NCI-H2196 (cell line): ENCODE measurements at regions not wholly inside any gene's neighbourhood (a gene's known extent, or its start where the extent isn't known, plus 50 kb on each side); places are given as distances from the start of the nearest gene placed in this dataset.

Experiments
- DNase-seq: peaks from one replicate; lab custom pipeline; 2025; ENCODE audit not compliant: unreplicated experiment; lab: John Stamatoyannopoulos, UW

DNA sequence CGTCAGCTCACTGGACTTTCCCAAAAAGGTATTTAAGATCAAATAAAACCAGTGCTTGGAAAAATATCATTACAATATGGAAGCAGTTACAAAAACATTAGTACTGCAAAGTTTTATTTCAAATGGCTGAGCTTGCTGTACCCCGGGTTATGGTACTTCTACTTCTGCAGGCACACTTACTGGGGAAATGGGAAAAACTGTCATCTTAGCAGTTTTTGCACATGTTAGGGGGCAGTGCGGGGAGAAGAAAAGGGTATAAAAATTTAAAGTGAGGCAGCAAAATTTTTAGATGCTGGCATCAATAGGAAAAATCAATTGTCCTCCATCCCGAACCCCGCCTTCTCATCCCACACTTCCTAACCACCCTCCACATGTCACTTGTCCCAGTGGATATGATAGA lies 133.4 kb downstream of the ATG4C start:
- DNase-seq = no peak

DNA sequence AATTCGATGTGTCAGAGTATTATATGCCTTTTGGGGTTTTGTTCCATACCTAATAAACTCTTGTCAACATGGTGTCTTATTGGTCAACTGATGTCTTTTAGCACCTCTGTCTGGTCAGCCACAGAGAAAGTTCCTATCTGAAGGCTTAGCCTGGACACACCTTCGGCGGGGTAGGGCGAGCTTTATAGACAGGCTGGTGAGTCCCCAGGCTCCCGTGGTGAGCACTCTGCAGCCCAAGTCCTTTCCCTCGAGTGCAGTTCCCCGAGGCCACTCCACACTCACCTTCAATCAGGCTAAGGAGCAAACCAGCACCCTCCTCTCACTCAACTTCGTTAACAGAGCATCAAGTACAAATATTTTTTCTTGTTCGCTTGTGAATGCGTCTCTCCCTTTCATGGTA lies 133.9 kb downstream of the ATG4C start:
- DNase-seq = no peak

DNA sequence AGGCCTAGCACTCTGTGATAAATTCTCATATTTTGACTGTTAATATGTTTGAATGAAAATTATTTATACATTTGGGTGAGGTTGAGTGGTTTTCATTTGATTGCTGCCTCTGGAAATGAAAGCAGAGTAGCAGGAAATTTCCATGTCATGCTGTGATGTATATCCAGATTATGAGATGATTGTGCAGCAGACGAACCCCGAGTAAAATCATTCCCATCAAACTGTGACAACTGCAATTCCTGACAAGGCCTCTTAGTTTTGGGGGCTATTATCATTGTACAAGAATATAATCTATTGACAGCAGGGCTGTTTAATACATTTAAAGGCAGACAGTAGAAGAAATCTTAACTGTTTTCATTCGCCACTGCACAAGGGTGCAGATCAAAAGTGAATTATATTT lies 134.8 kb downstream of the ATG4C start:
- no peak for DNase-seq

DNA sequence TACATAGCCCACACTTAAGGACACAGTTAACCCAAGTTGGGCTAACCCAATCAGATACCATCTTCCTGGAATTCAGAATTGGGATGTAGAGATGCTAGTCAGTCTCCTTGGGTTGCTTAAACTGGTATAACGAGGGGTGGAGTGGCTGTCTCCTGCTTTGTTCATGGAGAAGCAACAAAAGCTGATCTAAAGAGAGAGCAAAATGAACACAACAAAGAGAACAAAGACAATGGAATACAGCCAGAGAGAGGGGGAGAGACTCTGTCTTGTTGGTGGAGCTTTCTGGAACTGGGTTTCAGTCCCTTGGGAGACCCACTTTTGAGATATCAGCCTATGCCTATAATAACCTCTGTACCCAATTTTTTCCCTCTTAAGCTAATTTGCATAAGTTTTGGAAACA lies 138.1 kb downstream of the ATG4C start:
- DNase-seq = no peak

DNA sequence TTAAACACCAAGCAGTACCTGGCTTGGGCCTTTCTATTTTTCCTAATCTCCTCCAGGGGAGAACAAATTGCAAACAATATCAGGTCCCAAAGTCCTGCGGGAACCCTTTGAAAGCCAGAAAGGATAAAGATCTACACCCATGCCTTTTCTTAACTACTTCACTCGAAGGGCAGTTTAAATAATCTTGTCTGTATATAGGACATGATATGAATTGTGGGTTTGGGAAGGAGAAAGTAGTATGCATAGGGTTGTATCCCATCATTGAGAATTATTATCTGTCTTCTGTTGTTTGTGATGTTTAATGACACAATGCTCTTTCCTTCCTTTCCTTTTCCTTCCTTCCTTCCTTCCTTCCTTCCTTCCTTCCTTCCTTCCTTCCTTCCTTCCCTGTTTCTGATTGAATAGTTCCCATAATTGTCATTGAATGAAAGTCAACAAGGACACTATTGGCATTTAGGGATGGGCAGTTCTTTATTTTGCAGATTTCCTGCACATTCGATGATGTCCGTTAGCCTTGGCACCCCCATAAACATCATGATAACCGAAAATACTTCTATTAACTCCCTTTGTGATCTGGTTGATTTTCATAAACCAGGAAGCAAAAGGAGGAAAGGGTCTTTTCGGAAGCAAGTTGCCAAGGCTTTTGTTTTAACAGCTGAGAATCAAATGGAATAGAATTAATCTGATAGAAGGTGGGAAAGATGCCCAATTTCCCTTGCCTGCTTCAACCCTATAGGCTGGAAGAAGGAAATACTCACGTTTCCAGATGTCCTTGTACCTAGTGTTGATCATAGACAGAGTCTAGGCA lies 141.3 kb downstream of the ATG4C start:
- no peak for DNase-seq

DNA sequence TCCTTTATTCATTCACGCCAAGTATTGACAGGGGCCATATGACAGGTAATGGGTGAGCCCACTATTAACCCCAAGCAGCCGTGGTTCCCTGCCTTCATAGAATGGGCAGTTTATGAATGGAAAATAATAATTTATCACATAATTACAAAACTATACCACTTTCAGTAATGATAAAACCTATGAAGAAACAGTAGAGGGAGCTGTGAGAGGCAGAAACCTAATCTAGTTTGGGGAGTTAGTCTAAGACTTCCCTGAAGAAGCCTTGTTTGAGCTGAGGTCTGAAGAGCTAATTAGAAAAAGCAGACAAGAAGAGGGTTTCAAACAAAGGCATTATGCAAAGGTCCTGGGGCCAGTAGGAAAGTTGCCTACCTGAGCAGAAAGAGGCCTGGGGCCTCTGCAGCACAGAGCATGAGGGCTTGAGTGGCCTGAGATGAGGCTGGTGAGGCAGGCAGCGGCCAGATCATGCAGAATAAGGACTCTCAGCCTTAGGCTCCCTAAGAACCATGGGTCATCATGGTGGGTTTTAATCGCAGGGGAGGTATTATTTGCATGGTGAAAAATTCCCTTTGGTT lies 142.8 kb downstream of the ATG4C start:
- no peak for DNase-seq

DNA sequence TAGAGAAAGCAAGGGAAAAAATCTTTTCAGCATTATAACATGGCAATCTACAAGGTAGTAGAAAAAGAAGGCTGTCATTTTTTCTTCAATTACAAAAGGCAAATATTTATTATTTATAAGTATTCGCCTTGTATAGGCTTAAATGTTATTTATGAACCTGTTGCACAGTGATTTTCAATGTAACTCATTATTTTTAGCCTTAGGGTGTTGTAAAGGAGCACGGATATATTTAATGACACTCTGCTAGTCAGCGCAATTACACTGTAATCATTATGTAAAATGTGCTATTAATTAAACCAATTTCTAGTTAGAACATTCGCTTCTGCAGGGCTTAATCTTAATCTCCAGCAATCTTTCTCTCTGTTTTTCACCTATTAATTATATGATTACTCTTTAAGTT lies 145.0 kb downstream of the ATG4C start:
- DNase-seq = no peak

DNA sequence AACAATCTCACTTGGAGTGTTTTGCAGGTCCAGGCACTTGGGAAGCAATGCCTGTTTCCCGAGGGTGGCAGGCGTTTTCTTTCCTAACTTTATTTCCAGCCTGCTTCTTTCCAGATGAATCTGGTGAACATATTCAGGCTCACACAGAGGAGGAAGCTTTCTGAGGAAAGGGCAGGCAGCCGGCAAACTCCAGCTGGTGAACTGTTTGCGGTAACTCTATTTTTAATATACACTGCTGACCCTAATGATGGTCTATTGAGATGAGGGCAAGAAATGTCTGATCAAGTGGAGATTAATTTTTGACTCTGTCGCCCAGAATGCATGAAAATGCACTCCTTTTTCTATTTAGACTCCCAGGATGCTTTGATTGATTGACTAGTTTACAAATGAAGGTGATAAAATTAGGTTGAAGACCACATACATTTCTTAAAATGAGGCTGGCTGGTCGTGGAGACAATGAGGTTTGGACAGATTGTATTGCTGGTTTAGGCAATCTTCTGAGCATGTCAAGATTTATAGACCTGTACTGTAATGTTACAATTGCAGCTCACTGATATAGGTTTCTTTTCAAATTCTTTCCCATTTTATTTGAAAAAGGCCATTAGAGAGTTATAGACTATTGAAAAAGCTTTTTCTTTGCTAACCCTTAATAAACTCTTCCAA lies 153.8 kb downstream of the ATG4C start:
- no peak for DNase-seq

DNA sequence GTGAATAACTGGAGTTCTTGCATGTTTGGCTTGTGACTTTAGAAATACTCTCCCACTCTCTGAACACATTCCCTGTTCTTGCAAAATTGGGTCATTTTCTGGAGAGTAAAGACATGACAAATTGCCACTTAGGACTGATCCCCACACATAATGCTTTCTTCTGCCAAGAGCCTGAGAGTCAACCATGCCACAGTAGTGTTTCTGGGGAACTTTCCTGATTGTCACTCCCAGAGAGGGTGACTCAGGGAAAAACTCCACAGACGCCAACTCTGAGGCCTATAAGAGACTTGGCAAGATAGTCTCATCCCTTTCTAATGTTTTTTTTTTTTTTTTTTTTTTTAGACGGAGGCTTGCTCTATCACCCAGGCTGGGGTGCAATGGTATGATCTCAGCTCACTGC lies 157.8 kb downstream of the ATG4C start:
- DNase-seq = no peak

DNA sequence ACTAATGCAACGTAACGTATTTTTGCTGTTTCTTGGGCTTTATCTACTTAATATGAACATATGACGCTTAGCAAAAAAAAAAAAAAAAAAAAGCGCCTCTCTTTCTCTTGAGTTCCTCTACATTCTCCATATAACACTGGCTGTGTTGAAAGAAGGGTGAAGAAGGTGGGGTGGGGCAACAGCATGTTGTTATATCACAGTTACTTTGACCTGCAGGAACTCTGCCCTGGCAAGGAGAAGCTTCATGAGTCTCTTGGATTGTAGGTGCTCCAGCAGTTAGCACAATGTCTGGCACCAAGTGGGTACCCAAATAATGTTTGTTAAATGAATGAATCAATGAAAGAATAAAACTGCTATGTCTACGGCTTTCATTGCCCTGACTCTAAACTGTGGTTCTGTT lies 162.6 kb downstream of the ATG4C start:
- no peak for DNase-seq

DNA sequence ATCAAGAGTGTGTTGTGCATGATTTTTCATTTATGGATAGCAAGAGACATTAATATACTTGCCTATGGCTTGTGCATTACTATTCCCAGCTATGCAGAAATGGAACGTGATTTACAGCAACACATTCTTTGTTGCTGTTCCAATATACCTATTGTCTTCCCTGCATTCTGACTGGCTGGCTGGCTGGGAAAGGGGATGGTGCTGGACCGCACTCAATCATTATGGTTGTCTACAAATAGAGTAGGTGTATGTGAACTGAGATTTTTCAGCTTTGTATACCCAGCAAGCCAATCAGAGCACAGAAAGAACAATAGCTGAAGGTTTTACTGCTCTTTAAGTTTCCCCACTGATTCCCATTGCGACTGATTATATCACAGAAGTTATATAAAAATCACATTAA lies 167.5 kb downstream of the ATG4C start:
- DNase-seq = no peak

DNA sequence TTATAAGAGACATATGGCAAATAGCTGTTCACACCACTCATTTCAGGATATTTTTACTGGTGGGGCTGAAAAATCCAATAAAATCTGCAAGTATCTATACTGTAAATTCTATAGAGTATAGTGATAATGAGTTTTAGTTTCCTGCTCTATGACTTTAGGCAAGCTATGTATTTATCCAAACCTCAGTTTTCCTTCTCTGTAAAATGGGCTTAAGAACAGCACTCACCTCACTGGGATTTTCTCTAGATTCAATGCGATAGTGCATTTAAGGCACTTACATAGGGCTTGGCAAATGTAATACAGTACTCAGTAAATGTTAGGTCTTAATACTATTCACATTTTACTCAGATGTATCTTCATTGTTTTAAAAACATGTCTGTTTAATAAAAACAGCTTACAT lies 168.7 kb downstream of the ATG4C start:
- no peak for DNase-seq

DNA sequence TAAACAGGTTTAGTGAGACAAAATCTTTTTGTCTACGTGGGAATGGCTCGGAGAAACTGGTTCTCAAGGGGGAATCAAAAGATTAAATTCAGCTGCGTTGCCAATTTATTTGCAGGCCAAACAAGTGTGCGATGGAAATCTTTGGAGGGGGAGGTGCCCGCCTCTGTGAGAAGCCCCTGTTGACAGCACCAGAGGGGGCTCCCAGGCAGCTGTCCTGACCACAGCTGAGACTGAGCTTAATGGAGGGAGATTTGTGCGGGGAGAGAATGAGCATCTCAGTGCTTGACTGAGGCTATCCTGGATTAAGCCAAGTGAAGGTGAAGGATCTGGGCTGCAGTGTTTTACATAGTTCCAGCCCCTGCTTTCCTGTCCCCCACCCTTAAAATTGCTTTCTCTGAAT lies 169.7 kb downstream of the ATG4C start:
- DNase-seq = no peak

DNA sequence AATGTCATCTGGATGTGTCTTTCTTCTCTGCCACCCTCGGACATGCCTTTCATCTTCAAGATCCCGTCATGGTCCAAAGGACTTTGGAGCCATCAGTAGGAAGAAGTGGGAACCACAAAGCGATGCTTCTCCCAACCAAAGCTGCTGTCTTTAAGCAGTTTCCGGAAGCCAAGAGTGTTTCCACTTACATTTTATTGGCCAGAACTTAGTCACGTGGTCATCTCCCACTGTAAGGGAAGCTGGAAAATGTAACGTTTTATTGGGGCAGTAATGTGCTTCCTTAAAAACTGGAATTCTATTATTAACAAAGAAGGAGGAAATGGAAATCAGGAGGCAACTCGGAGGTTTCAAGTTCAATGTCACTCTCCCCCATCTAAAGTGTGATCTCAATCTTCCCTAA lies 170.8 kb downstream of the ATG4C start:
- no peak for DNase-seq

DNA sequence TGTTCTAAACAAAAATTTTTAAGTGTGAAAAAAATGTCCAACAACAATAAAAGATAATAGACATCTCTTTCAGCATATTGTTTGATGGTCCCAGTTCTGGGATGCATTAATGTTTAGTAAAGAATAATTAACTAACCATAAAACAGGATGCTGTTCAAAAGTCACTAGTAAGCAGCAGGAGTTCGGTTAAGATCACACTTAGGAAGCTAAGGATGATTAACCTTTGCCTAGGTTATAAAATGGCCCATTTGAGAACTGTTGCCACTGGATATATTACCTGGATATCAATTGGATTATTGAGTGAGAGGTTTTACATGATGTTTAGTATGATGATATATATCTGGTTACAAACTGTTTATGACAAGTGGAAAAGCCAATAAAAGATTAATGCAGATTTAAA lies 171.7 kb downstream of the ATG4C start:
- no peak for DNase-seq

DNA sequence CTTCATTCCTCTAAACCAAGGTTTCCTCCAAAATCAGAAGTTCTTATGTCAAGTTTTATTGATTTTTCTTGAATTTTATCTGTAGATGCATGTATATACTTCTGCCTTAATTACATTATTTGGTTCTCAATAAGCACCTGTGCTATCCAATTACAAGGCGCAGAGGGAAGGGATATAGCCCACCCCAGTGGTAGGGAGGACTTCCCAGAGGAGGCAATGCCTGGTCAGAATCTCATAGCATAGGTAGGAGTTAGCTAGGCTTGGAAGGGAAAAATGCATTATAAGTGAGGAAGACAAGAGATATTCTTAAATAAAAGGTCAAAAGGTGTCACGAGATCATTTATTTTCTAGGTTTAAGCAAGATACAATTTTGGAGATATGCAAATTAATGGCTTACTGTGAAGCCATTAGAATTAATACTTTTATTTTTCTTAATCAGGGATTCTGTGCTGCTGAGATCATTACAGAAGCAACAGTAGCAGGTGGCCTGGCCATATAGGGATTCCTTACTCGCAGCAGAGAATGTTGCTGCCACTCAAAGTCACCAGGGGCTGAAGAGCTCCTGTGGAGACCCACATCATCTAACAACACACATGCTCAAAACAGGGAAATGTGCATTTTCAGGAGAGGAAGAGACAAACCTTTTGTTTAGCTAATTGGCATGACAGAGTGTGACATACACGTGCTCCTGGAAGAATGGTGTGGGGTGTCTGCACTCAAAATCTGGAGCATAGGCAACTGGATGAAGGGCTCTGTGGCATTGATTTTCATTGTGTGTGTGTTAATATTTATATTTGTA lies 178.3 kb downstream of the ATG4C start:
- no peak for DNase-seq

DNA sequence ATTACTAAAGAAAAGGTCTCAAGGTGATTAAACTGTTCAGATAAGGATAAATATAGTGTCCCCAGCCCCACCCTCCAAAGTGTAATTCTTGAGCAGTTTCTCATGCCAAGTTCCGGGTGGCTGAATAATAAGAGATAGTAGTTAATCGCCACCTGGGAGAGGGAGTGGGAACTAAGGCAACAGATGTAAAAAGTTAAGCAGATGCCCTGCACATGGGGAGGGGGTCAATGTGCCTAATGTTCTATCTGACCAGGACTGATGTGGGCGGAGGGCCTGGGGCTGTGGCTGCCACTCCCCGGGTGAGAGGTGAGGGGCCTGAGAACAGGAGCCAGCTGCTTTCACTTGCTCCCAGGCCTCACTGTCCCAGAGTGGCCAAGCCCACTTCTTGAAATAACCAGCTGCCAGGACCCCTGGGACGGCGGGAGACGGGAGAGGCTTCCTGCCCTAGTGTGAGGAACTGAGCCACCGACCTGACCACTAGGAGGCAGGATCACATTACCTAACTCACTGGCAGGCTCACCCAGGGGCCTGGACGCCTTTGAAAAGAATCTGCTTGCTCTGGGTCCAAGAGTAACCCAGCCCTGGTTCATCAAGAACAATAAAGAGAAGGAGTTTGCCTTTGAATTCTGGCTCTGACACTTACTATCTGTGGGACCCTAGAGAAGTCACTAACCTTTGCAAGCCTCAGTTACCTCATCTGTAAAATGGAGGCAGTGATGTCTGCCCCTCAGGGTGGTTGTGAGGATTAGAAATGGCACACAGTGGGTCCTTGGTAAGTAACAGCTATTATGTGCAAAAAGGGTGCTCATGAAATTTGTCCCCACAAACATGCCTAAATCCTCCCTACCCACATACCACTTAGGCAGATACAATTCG lies 179.2 kb downstream of the ATG4C start:
- peak; percentile 26 for DNase-seq

DNA sequence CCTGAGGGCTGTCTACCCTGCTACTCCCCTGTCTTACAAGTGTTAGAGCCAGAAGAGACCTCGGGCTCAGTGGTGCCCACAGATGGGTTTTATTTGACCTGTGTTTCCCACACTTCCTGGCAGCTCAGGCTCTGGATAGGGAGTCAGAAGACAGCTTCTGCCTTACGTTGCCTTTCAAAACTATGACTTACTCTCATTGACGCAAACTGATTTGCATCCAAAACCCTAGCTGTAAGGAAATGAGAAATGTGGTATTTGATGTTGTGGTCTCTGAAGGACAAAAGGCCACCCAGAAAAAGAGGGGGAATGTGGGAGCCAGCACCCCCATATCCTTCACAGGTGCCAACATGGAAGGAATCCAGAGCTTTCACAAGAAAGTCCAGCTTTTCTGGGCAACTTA lies 180.2 kb downstream of the ATG4C start:
- DNase-seq = no peak

DNA sequence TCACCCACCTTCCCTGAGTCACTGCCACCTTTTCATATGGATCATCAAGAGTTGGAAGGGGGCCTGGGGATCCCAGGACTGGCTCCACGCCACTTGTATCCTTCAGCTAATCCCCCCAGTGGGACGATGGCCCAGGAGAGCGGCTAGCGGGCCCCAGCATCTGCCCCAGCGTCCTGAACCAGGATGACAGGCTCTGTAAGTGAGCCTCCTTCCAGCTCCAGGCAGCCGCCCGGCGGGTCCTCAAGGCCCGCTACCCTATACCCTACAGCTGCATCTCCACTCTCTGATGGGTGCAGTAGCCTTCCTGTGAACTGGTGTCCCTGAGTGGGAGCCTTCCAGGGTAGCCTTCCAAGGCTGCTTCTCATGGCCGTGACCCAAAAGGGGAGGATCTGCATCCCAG lies 183.1 kb downstream of the ATG4C start:
- no peak for DNase-seq

DNA sequence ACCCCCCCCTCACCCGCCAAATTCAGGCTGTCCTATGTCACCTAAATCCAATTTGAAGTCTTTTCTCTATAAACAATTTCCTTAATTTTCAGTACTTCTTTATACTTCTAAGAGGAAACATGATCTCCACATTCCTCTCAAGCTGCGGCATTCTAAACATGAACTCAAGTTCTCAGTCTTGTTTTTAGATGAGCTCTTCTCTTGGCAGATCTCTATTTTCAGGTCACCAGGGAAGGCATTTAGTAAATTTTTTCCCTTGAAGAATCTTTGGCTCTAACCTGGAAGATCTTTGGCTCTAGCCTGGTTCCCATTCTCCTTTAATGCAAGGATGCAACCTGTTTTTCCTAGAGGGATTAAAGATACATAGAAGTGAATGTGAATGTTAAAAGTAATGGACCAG lies 193.4 kb downstream of the ATG4C start:
- DNase-seq = no peak

DNA sequence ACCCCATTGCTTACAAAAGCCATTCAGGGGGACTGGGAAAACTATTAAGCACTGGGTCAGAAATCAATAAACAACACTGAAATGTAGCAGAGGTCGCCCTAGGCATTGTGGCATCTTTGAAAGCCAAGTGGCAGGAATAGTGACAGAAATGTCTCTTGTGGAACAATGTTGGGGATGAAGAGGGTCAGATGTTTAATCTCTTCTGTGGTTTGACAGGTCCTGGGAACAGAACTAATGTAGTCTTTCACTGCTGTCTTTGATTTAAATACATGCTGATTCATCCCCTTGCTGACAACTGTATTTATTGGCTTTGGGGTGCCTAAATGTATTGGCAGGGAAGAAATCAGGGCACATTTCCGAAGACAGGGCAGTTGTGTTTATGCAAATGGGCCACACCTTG lies 194.8 kb downstream of the ATG4C start:
- DNase-seq = no peak
